GM12872 (cell line): ENCODE measurements at regions not wholly inside any gene's neighbourhood (a gene's known extent, or its start where the extent isn't known, plus 50 kb on each side); places are given as distances from the start of the nearest gene placed in this dataset.

Experiments
- CTCF ChIP-seq: IDR thresholded peaks from 3 replicates; pipeline ENCODE4 v1.5.1; 2011; ENCODE audit warnings: low read depth, mild to moderate bottlenecking, low read length, moderate library complexity; ENCODE audit not compliant: insufficient read depth

GRCh38 chr5:89260254-89260653 lies 377.3 kb upstream of the MEF2C start:
- no peak for TF ChIP-seq CTCF

GRCh38 chr5:89255845-89256463 lies 373.0 kb upstream of the MEF2C start:
- TF ChIP-seq CTCF, result no peak

DNA sequence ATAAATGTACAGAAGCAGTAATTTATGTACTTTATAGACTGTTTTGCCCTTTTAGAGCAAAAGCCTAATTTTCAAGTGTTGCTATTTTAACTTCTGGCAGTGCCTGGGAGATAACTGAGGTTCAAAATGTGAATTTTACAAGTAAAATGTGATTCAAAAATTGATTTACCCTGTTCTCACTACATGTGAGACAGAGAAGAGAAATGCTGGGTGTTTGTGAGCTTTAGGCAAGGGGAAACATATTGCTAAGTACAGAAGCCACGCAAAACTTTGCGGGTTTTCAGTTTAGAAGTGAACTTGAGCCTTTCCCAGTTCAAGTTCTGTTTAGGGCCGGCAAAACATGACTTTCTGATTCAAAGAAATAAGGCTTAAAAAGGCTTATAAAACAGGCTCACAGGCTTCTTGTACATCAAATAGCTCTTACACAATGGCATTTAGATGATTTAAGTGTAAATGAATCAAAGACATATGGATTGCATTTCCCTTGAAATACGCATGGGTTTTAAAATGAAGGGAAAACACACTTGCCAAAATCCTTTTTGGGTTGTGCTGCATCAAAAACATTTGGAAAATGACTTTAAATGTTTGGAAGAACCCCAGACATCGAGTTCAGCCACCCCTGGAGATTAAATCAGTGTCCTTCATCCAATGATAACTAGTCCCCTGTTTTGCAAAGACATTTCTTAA lies 370.8 kb upstream of the MEF2C start:
- no peak for TF ChIP-seq CTCF

DNA sequence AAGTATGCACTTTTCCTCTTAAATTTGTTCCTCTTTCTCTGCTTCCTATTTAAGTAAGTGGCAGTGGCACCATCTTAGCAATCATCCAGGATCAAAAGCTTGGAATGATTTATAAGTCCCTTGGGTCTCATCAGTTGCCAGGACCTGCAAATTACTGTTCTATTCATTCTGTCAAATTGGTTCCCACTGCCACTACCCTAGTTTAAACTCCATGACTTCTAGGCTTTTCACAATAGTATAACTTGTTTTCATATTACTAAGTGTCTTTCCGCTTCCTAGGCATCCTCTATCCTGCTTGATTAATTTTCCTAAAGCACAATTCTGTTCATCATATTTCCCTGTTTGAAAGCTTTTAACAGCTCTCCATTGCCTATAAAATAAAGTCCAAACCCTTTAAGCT lies 363.9 kb upstream of the MEF2C start:
- no peak for TF ChIP-seq CTCF

GRCh38 chr5:89246252-89246651 lies 363.3 kb upstream of the MEF2C start:
- TF ChIP-seq CTCF, result no peak

DNA sequence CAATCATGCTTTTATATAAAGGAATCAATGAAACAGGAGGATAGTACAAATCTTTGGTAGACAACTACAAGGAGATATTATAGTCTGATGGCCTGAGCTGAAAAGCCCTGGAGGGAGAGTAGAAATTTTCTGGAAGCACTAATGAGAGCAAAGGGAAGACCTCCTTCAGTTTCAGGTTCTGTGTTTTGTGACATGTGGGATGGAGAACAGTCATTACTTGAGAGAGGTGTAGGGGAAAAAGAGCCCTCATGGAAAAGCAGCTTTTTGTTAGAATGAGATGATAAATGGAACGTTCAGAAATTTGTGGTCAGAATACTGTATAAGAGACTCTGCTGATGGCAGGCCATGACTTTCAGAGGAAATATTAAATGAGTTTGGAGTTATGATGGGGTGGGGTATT lies 360.6 kb upstream of the MEF2C start:
- TF ChIP-seq CTCF, result no peak

DNA sequence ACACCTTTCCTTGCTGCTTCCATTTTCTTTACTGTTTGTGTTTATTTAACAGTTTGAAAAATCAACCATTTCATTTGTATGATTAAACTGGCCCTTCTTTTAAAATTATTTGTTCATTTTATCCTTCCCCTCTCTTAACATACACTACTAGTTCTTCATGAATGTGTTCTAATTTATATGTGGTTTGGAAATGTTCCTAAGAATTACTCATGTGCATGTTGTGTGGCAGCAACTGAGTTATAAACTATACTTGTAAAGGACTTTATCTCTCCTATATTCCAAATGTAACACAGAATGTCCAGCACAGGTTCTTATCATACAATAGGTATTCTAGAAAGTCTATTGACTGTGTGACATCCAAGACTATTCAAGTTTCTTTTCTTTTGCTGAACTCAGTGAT lies 358.2 kb upstream of the MEF2C start:
- no peak for TF ChIP-seq CTCF
